ENCODE measurements at regions not wholly inside any gene's neighbourhood (a gene's known extent, or its start where the extent isn't known, plus 50 kb on each side); places are given as distances from the start of the nearest gene placed in this dataset.

DNA sequence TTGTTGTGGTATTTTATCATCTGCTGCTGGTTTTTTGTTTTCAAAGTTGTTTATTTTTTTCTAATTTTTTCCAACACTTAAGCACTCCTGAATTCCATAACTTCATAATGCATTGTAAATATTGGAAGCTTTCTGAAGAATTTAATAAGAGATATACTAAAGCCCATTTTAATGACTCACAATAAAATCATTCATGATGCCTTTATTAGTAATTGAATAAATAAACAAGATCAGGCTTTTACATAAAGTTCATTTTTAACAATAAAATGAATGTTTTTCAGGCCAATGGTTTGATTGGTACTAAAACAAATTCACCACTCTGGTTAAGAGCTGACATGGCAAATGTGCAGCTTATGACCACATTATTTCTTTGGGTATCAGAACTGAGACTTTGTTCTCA lies 408.2 kb upstream of the SMIM31 start:
- TF ChIP-seq ZNF274 (IDR thresholded peaks at IDR 0.05; ENCODE audit: low read depth, low read length) (no peak), YY1 (IDR thresholded peaks at IDR 0.05; ENCODE audit: insufficient read depth, insufficient read length) (no peak), SUZ12 (IDR thresholded peaks at IDR 0.05; ENCODE audit: extremely low read depth, insufficient read depth, insufficient read length) (no peak)

Data from NT2/D1 (cell line).